Neural cell (in vitro differentiated cells): ENCODE measurements at regions not wholly inside any gene's neighbourhood (a gene's known extent, or its start where the extent isn't known, plus 50 kb on each side); places are given as distances from the start of the nearest gene placed in this dataset.

ENCODE experiments used
- H2AFZ ChIP-seq: fragments of 200-600, 300-800 bp; sonication (generic), shearing (Covaris generic); 2 replicates; pipeline ENCODE4 v1.6.0; 2014; ENCODE audit warnings: low read depth, mild to moderate bottlenecking, antibody characterized with exemption, low read length, moderate library complexity
- H3F3A ChIP-seq: fragments of 200-600 bp; shearing (Covaris generic); 2 replicates; pipeline ENCODE4 v1.6.1; 2016; ENCODE audit warnings: mild to moderate bottlenecking, moderate library complexity, mixed read lengths, antibody characterized with exemption, low read length; ENCODE audit not compliant: insufficient read depth, poor library complexity, severe bottlenecking
- H3K27ac ChIP-seq: fragments of 200-600, 300-800 bp; sonication (generic), shearing (Covaris generic); 2 replicates; pipeline ENCODE4 v1.5.1; 2014; ENCODE audit warnings: mild to moderate bottlenecking, low read length, moderate library complexity
- H3K27me3 ChIP-seq: fragments of 300-800, 200-600 bp; sonication (generic), shearing (Covaris generic); 2 replicates; pipeline ENCODE4 v1.6.0; 2014; ENCODE audit warnings: mild to moderate bottlenecking, low read depth, low read length, moderate library complexity; ENCODE audit not compliant: insufficient read depth
- H3K36me3 ChIP-seq: fragments of 300-800, 200-600 bp; sonication (generic), shearing (Covaris generic); 2 replicates; pipeline ENCODE4 v1.5.1; 2014; ENCODE audit warnings: mild to moderate bottlenecking, antibody characterized with exemption, low read length, moderate library complexity; ENCODE audit not compliant: insufficient read depth
- H3K4me2 ChIP-seq: fragments of 300-800, 200-600 bp; sonication (generic), shearing (Covaris generic); 2 replicates; pipeline ENCODE4 v1.6.0; 2014; ENCODE audit warnings: mild to moderate bottlenecking, low read length
- H3K4me3 ChIP-seq: fragments of 300-800, 200-600 bp; sonication (generic), shearing (Covaris generic); 2 replicates; pipeline ENCODE4 v1.5.1; 2014; ENCODE audit warnings: mild to moderate bottlenecking, low read length, moderate library complexity
- H3K79me2 ChIP-seq: fragments of 200-600 bp; shearing (Covaris generic); replicated peaks from 2 replicates; pipeline ENCODE4 v1.6.0; 2014; ENCODE audit warnings: mild to moderate bottlenecking, low read length, moderate library complexity; ENCODE audit not compliant: insufficient read depth
- H3K9ac ChIP-seq: fragments of 300-800, 200-600 bp; sonication (generic), shearing (Covaris generic); 2 replicates; pipeline ENCODE4 v1.6.1; 2016; ENCODE audit warnings: mild to moderate bottlenecking, low read length, mixed read lengths
- H3K9me2 ChIP-seq: fragments of 200-600 bp; shearing (Covaris generic); 2 replicates; pipeline ENCODE4 v1.6.1; 2016; ENCODE audit warnings: mild to moderate bottlenecking, low read length, mixed read lengths; ENCODE audit not compliant: insufficient read depth
- H3K9me3 ChIP-seq: fragments of 200-600, 300-800 bp; sonication (generic), shearing (Covaris generic); 2 replicates; pipeline ENCODE4 v1.6.1; 2016; ENCODE audit warnings: mild to moderate bottlenecking, mixed run types, low read length, moderate library complexity, mixed read lengths
- H4K20me1 ChIP-seq: fragments of 200-600 bp; shearing (Covaris generic); 2 replicates; pipeline ENCODE4 v1.6.1; 2016; ENCODE audit warnings: mild to moderate bottlenecking, mixed run types; ENCODE audit not compliant: insufficient read depth
- EP300 ChIP-seq: fragments of 450-650 bp; conservative IDR thresholded peaks from 2 replicates; pipeline ENCODE4 v1.6.1; 2014; ENCODE audit warnings: antibody characterized with exemption, mild to moderate bottlenecking, moderate library complexity; ENCODE audit not compliant: poor library complexity, severe bottlenecking
- EZH2 ChIP-seq: fragments of 200-600, 300-800 bp; shearing (Covaris generic), sonication (generic); IDR thresholded peaks from 2 replicates; pipeline ENCODE4 v1.6.1; 2014; ENCODE audit warnings: antibody characterized with exemption, low read length, borderline replicate concordance, mild to moderate bottlenecking; ENCODE audit not compliant: insufficient read depth, poor library complexity, severe bottlenecking
- MXI1 ChIP-seq: fragments of 450-650 bp; conservative IDR thresholded peaks from 2 replicates; pipeline ENCODE4 v1.6.1; 2014; ENCODE audit warnings: antibody characterized with exemption, mild to moderate bottlenecking; ENCODE audit not compliant: poor library complexity, severe bottlenecking
- POLR2AphosphoS5 ChIP-seq: IDR thresholded peaks from 2 replicates; pipeline ENCODE4 v1.6.1; 2012
- RAD21 ChIP-seq: fragments of 450-650 bp; conservative IDR thresholded peaks from 2 replicates; pipeline ENCODE4 v1.6.1; 2014; ENCODE audit warnings: antibody characterized with exemption, mild to moderate bottlenecking, moderate library complexity
- SMC3 ChIP-seq: fragments of 450-650 bp; conservative IDR thresholded peaks from 2 replicates; pipeline ENCODE4 v1.6.1; 2014; ENCODE audit warnings: antibody characterized with exemption, mild to moderate bottlenecking, moderate library complexity; ENCODE audit not compliant: poor library complexity
- TAF1 ChIP-seq: IDR thresholded peaks from 2 replicates; pipeline ENCODE4 v1.6.1; 2012; ENCODE audit warnings: low read depth
- TF ChIP-seq, protein P1 (sequence below): fragments of 450-650 bp; IDR thresholded peaks from 2 replicates; pipeline ENCODE4 v1.5.1; 2014; ENCODE audit warnings: antibody characterized with exemption, mild to moderate bottlenecking, moderate library complexity; ENCODE audit not compliant: poor library complexity, severe bottlenecking
- TF ChIP-seq, protein P2 (sequence below): IDR thresholded peaks from 2 replicates; pipeline ENCODE4 v1.6.1; 2012; ENCODE audit warnings: borderline replicate concordance

GRCh38 chr3:22713936-22714335 lies 489.2 kb upstream of the UBE2E2 start:
- H3K9me2 ChIP-seq = no peaks in the 10 kb centered on the region
- no peaks in the 10 kb centered on the region for H3K79me2 ChIP-seq
- no peak overlapping the region for H2AFZ ChIP-seq
- no peak overlapping the region for H3K9ac ChIP-seq
- no peaks in the 10 kb centered on the region for H3K9me3 ChIP-seq
- H3K27me3 ChIP-seq = no peaks in the 10 kb centered on the region
- H3F3A ChIP-seq = no peaks in the 10 kb centered on the region
- H3K4me2 ChIP-seq = no peak overlapping the region
- H3K4me3 ChIP-seq = no peak overlapping the region
- H3K27ac ChIP-seq = no peak overlapping the region
- no peaks in the 10 kb centered on the region for H4K20me1 ChIP-seq
- TF ChIP-seq SMC3 = no peak
- TF ChIP-seq EP300 = no peak
- no peak for TF ChIP-seq POLR2AphosphoS5
- TF ChIP-seq, protein P1, sequence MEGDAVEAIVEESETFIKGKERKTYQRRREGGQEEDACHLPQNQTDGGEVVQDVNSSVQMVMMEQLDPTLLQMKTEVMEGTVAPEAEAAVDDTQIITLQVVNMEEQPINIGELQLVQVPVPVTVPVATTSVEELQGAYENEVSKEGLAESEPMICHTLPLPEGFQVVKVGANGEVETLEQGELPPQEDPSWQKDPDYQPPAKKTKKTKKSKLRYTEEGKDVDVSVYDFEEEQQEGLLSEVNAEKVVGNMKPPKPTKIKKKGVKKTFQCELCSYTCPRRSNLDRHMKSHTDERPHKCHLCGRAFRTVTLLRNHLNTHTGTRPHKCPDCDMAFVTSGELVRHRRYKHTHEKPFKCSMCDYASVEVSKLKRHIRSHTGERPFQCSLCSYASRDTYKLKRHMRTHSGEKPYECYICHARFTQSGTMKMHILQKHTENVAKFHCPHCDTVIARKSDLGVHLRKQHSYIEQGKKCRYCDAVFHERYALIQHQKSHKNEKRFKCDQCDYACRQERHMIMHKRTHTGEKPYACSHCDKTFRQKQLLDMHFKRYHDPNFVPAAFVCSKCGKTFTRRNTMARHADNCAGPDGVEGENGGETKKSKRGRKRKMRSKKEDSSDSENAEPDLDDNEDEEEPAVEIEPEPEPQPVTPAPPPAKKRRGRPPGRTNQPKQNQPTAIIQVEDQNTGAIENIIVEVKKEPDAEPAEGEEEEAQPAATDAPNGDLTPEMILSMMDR = no peak
- TF ChIP-seq TAF1 = no peak
- TF ChIP-seq MXI1 = no peak
- TF ChIP-seq EZH2 = no peak
- TF ChIP-seq, protein P2, sequence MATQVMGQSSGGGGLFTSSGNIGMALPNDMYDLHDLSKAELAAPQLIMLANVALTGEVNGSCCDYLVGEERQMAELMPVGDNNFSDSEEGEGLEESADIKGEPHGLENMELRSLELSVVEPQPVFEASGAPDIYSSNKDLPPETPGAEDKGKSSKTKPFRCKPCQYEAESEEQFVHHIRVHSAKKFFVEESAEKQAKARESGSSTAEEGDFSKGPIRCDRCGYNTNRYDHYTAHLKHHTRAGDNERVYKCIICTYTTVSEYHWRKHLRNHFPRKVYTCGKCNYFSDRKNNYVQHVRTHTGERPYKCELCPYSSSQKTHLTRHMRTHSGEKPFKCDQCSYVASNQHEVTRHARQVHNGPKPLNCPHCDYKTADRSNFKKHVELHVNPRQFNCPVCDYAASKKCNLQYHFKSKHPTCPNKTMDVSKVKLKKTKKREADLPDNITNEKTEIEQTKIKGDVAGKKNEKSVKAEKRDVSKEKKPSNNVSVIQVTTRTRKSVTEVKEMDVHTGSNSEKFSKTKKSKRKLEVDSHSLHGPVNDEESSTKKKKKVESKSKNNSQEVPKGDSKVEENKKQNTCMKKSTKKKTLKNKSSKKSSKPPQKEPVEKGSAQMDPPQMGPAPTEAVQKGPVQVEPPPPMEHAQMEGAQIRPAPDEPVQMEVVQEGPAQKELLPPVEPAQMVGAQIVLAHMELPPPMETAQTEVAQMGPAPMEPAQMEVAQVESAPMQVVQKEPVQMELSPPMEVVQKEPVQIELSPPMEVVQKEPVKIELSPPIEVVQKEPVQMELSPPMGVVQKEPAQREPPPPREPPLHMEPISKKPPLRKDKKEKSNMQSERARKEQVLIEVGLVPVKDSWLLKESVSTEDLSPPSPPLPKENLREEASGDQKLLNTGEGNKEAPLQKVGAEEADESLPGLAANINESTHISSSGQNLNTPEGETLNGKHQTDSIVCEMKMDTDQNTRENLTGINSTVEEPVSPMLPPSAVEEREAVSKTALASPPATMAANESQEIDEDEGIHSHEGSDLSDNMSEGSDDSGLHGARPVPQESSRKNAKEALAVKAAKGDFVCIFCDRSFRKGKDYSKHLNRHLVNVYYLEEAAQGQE = no peak
- no peak for TF ChIP-seq RAD21
- no peaks in the 10 kb centered on the region for H3K36me3 ChIP-seq

DNA sequence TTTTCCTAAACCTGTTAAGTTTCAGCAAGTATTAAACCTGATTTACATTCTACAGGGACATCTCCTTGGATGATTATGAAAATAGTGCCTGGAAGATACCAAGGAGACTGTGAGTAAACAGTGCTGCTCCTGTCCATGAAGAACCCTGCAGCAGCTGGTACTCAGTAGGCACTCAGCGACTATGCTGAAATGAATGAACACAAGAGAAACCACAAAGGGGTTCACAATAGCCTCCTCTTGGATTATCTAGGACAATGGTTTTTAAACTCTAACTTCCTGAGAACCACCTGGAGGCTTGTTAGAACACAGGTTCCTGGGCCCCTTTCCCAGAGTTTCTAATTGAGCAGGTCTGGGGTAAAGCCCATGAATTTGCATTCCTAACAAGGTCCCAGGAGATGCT lies 488.4 kb upstream of the UBE2E2 start:
- TF ChIP-seq, protein P1 = no peak
- no peak for TF ChIP-seq EP300
- no peak for TF ChIP-seq TAF1
- no peak for TF ChIP-seq SMC3
- TF ChIP-seq, protein P2 = no peak
- no peak for TF ChIP-seq POLR2AphosphoS5
- no peak for TF ChIP-seq RAD21
- TF ChIP-seq EZH2 = no peak
- TF ChIP-seq MXI1 = no peak
- Histone ChIP-seq H4K20me1 (no peaks in the 10 kb centered on the region), H3K9me2 (no peaks in the 10 kb centered on the region), H3F3A (no peaks in the 10 kb centered on the region), H3K27ac (no peak overlapping the region), H3K79me2 (no peaks in the 10 kb centered on the region), H2AFZ (no peak overlapping the region), H3K9me3 (no peaks in the 10 kb centered on the region), H3K9ac (no peak overlapping the region), H3K4me2 (no peak overlapping the region), H3K4me3 (no peak overlapping the region), H3K36me3 (no peaks in the 10 kb centered on the region), H3K27me3 (no peaks in the 10 kb centered on the region)
